ENCODE measurements at regions not wholly inside any gene's neighbourhood (a gene's known extent, or its start where the extent isn't known, plus 50 kb on each side); places are given as distances from the start of the nearest gene placed in this dataset.

DNA sequence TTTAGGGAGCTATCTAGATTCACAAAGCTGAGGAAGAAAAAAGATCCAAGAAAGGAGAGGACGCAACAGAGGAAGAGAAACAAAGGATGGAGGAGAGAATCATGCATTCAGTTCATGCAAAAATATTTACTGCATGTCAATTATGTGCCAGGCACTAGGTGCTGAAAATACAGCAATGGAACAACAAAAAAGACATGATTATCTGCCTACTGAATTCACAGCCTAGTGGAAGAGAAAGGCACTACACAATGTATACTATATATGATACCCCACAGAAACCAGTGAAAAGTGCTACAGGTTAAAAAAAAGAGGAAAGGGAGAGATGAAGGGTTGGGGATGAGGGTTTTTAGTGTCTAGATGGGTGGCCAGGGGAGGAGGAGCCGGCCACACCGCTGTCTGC is 520.4 kb upstream of the CELF2 start:
- TF ChIP-seq, protein P1, sequence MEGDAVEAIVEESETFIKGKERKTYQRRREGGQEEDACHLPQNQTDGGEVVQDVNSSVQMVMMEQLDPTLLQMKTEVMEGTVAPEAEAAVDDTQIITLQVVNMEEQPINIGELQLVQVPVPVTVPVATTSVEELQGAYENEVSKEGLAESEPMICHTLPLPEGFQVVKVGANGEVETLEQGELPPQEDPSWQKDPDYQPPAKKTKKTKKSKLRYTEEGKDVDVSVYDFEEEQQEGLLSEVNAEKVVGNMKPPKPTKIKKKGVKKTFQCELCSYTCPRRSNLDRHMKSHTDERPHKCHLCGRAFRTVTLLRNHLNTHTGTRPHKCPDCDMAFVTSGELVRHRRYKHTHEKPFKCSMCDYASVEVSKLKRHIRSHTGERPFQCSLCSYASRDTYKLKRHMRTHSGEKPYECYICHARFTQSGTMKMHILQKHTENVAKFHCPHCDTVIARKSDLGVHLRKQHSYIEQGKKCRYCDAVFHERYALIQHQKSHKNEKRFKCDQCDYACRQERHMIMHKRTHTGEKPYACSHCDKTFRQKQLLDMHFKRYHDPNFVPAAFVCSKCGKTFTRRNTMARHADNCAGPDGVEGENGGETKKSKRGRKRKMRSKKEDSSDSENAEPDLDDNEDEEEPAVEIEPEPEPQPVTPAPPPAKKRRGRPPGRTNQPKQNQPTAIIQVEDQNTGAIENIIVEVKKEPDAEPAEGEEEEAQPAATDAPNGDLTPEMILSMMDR (conservative IDR thresholded peaks at IDR 0.05; ENCODE audit: low read depth), result no peak
- H3K27ac ChIP-seq, result no peak overlapping the region
- CTCF ChIA-PET, result no interaction called here
- POLR2A ChIA-PET (ENCODE audit: low non-redundant PET), result no interaction called here
- no peak for DNase-seq (ENCODE audit: low spot score)

DNA sequence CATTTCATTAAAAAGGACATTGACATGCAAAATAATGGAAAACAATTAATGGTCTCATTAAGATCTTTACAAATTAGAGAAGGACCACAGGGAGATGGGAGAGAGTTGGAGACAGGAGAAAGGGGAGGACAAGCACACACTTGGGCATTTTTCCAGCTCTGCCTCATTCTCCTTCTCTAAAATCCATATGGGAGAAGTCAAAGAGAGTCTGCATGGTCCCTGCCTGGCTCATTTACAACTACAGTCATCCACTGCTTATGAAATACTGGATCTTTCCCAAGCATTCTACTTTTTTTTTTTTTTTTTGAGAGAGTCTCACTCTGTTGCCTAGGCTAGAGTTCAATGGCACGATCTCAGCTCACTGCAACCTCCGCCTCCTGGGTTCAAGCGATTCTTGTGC is 518.9 kb upstream of the CELF2 start:
- H3K27ac ChIP-seq, result peak overlapping the region; percentile 76
- TF ChIP-seq, protein P1 (conservative IDR thresholded peaks at IDR 0.05; ENCODE audit: low read depth), result no peak
- DNase-seq (ENCODE audit: low spot score), result no peak
- POLR2A ChIA-PET (ENCODE audit: low non-redundant PET), result no interaction called here
- CTCF ChIA-PET, result no interaction called here

DNA sequence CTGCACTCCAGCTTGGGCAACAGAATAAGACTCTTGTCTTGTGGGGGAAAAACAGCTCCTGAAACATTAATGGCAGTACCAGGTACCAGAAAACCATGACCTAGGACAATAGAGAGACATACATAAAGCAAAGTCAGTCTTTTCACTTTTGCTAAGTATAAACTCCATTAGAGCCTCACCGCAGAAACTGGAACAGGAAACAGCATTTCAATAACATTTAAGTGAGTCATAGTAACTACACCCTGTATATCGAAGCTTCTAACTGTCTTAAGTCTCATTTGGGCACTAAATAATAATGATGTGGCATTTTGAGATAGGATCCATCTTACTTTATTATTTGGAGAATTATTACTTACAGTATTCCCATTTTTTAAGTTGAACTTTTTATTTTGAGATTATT is 517.8 kb upstream of the CELF2 start:
- peak overlapping the region; percentile 76 for H3K27ac ChIP-seq
- CTCF ChIA-PET, result no interaction called here
- peak; percentile 36 for DNase-seq (ENCODE audit: low spot score)
- TF ChIP-seq, protein P1 (conservative IDR thresholded peaks at IDR 0.05; ENCODE audit: low read depth), result no peak
- POLR2A ChIA-PET (ENCODE audit: low non-redundant PET), result no interaction called here

DNA sequence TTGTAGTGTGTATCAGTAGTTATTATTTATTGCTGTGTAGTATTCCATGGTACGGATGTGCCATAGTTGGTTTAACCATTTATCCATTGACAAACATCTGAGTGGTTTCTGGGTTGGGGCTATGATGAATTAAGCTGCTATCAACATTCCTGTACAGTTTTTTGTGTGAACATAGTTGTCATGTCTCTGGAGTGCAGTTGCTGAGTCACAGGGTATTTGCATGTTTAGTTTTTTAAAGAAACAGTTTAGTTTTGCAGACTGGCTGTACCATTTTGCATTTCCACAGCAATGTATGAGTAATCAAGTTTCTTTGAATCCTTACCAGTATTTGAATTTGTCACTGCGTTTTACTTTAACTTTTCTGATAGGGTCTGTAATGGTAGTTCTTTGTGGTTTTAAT is 516.7 kb upstream of the CELF2 start:
- no peak for DNase-seq (ENCODE audit: low spot score)
- ChIA-PET CTCF (no interaction called here), POLR2A (ENCODE audit: low non-redundant PET) (no interaction called here)
- TF ChIP-seq, protein P1 (conservative IDR thresholded peaks at IDR 0.05; ENCODE audit: low read depth), result no peak
- H3K27ac ChIP-seq, result no peak overlapping the region

DNA sequence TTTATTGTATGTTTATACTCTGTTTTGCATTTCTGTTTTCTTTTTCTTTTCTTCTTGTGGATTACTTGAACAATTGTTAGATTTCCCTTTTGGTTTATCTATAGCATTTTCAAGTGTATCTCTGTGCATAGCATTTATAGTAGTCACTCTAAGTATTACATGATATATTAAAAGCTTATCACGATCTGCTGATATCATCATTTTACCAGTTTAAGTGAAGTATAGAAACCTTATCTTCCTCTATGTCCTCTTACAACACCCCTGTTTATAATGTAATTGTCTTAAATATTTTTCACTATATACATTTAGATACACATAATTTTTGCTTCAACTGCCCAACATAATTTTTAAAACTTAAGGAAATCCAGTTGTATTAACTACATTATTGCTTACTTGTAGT is 513.9 kb upstream of the CELF2 start:
- no peak for DNase-seq (ENCODE audit: low spot score)
- POLR2A ChIA-PET (ENCODE audit: low non-redundant PET), result no interaction called here
- CTCF ChIA-PET, result no interaction called here

DNA sequence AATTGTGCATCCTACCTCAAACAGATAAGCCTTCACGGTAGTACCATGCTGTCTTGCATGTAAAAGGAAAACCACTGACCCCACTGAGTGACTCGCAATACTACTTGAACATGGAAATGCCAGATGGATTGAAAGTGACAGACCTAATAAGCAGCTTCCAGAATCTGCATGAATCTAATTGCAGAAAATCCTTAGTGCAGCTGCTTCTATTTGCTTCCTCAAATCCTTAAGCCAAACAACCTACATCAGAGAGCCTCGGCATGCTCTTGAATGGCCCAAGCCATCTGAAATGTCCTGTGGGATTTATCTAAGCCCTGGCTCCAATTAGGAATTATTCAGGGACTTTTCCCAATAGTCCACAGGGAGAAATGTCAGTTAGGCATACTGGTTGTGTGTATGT is 509.5 kb upstream of the CELF2 start:
- ChIA-PET POLR2A (ENCODE audit: low non-redundant PET) (no interaction called here), CTCF (interaction anchor here (0.7 kb wide), 1 partner anchor 75 kb away, joined by 3 read pairs; no protein-coding TSS in a partner anchor)
- DNase-seq (ENCODE audit: low spot score), result no peak
- TF ChIP-seq, protein P1 (conservative IDR thresholded peaks at IDR 0.05; ENCODE audit: low read depth), result no peak
- H3K27ac ChIP-seq, result no peak overlapping the region

More for the DNA sequence above, 513.9 kb upstream of the CELF2 start:
- TF ChIP-seq, protein P1 (conservative IDR thresholded peaks at IDR 0.05; ENCODE audit: low read depth), result no peak
- H3K27ac ChIP-seq, result no peak overlapping the region

DNA sequence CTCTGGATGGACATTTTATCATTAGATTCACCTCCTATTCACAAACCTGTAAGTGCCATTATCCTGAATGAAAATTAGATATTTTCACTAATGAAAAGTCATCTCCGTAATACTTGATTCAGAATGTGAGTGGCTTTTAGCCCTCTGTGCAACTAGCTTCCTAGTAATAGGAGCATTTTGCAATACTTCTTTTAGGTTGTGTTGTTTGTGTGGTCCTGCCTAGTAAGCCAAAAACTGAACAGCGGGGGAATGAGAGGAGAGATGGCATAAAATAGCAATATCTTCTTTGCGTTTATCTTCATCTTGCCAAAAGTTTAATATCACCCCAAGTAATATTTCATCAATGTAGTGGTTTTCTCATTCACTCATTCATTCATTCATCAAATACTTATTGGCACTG is 507.5 kb upstream of the CELF2 start:
- POLR2A ChIA-PET (ENCODE audit: low non-redundant PET), result no interaction called here
- CTCF ChIA-PET, result no interaction called here
- no peak for DNase-seq (ENCODE audit: low spot score)
- TF ChIP-seq, protein P1 (conservative IDR thresholded peaks at IDR 0.05; ENCODE audit: low read depth), result no peak
- H3K27ac ChIP-seq, result no peak overlapping the region

All from RWPE1 (cell line).